GM18498 (cell line): ENCODE measurements at regions not wholly inside any gene's neighbourhood (a gene's known extent, or its start where the extent isn't known, plus 50 kb on each side); places are given as distances from the start of the nearest gene placed in this dataset.

Experiments used
- ATAC-seq: cut with Tn5 transposase; IDR thresholded peaks from one replicate; pipeline ENCODE4 v1.9.1; 2021; ENCODE audit warnings: mild to moderate bottlenecking, moderate library complexity; ENCODE audit not compliant: unreplicated experiment

- no peak for ATAC-seq
Observed at GRCh38 chrX:124818764-124819163, 472.4 kb downstream of the SH2D1A start.

- ATAC-seq: no peak
Observed at GRCh38 chrX:124820738-124821137, 474.4 kb downstream of the SH2D1A start.

GRCh38 chrX:124827258-124827845 lies 481.0 kb downstream of the SH2D1A start:
- ATAC-seq: no peak

- no peak for ATAC-seq
Observed at GRCh38 chrX:124829930-124830329, 483.6 kb downstream of the SH2D1A start.

GRCh38 chrX:124836786-124837185 lies 482.9 kb upstream of the TEX13C start:
- no peak for ATAC-seq

- ATAC-seq: no peak
Observed at GRCh38 chrX:124842205-124842604, 477.5 kb upstream of the TEX13C start.

GRCh38 chrX:124860736-124861135 lies 458.9 kb upstream of the TEX13C start:
- ATAC-seq: no peak

- no peak for ATAC-seq
Observed at GRCh38 chrX:124862301-124862700, 457.4 kb upstream of the TEX13C start.

- ATAC-seq: no peak
Observed at GRCh38 chrX:124863303-124863702, 456.4 kb upstream of the TEX13C start.

- no peak for ATAC-seq
Observed at GRCh38 chrX:124887572-124887971, 432.1 kb upstream of the TEX13C start.

GRCh38 chrX:124895947-124896346 lies 423.7 kb upstream of the TEX13C start:
- no peak for ATAC-seq

- ATAC-seq: no peak
Observed at GRCh38 chrX:124902953-124903352, 416.7 kb upstream of the TEX13C start.

- ATAC-seq: no peak
Observed at GRCh38 chrX:124910611-124911010, 409.1 kb upstream of the TEX13C start.

GRCh38 chrX:124917011-124917410 lies 402.7 kb upstream of the TEX13C start:
- no peak for ATAC-seq

- ATAC-seq: no peak
Observed at GRCh38 chrX:124925681-124926080, 394.0 kb upstream of the TEX13C start.

GRCh38 chrX:124931241-124931640 lies 388.4 kb upstream of the TEX13C start:
- no peak for ATAC-seq

GRCh38 chrX:124931958-124932357 lies 387.7 kb upstream of the TEX13C start:
- no peak for ATAC-seq

- ATAC-seq: no peak
Observed at GRCh38 chrX:124938715-124939114, 381.0 kb upstream of the TEX13C start.

GRCh38 chrX:124940531-124940930 lies 379.1 kb upstream of the TEX13C start:
- ATAC-seq: no peak

GRCh38 chrX:124954402-124954801 lies 365.3 kb upstream of the TEX13C start:
- ATAC-seq: no peak

- ATAC-seq: no peak
Observed at GRCh38 chrX:124960454-124960853, 359.2 kb upstream of the TEX13C start.

GRCh38 chrX:124963717-124964116 lies 356.0 kb upstream of the TEX13C start, which contains the start of gene TENM1:
Gene TENM1 (minus strand): TSS chrX:124963817.
- no peak for ATAC-seq

GRCh38 chrX:124975456-124975855 lies 344.2 kb upstream of the TEX13C start:
- no peak for ATAC-seq
